ENCODE measurements at regions not wholly inside any gene's neighbourhood (a gene's known extent, or its start where the extent isn't known, plus 50 kb on each side); places are given as distances from the start of the nearest gene placed in this dataset.

DNA sequence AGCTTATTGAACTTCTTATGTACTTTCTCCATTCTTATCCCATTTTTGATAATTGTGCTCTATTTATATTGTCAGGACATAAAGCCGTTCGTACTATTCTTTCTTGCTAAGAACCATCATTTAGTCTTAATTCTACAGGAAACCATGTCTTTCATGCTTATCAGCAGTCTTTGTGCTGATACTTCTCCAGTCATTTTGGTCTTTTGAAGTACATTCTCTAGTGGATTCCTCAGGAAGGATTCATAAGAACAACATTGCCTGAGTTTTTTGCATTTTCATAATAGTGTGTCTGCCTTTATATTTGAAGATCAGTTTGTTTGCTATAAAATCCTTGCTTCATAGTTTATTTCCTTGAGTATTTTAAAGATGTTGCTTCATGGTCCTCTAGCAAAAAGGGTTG lies 126.6 kb upstream of the NEO1 start:
- TF ChIP-seq, protein P1, sequence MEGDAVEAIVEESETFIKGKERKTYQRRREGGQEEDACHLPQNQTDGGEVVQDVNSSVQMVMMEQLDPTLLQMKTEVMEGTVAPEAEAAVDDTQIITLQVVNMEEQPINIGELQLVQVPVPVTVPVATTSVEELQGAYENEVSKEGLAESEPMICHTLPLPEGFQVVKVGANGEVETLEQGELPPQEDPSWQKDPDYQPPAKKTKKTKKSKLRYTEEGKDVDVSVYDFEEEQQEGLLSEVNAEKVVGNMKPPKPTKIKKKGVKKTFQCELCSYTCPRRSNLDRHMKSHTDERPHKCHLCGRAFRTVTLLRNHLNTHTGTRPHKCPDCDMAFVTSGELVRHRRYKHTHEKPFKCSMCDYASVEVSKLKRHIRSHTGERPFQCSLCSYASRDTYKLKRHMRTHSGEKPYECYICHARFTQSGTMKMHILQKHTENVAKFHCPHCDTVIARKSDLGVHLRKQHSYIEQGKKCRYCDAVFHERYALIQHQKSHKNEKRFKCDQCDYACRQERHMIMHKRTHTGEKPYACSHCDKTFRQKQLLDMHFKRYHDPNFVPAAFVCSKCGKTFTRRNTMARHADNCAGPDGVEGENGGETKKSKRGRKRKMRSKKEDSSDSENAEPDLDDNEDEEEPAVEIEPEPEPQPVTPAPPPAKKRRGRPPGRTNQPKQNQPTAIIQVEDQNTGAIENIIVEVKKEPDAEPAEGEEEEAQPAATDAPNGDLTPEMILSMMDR (IDR thresholded peaks at IDR 0.05; ENCODE audit: low read depth, low read length, missing input control): no peak
- TF ChIP-seq, protein P2, sequence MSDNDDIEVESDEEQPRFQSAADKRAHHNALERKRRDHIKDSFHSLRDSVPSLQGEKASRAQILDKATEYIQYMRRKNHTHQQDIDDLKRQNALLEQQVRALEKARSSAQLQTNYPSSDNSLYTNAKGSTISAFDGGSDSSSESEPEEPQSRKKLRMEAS (IDR thresholded peaks at IDR 0.05): no peak
- TF ChIP-seq HNF4A (conservative IDR thresholded peaks at IDR 0.05): no peak
- no peak for TF ChIP-seq JUND (IDR thresholded peaks at IDR 0.05)
- no peak for TF ChIP-seq EGR1 (IDR thresholded peaks at IDR 0.05; ENCODE audit: low read depth in 2 of 2)
- TF ChIP-seq, protein P3, sequence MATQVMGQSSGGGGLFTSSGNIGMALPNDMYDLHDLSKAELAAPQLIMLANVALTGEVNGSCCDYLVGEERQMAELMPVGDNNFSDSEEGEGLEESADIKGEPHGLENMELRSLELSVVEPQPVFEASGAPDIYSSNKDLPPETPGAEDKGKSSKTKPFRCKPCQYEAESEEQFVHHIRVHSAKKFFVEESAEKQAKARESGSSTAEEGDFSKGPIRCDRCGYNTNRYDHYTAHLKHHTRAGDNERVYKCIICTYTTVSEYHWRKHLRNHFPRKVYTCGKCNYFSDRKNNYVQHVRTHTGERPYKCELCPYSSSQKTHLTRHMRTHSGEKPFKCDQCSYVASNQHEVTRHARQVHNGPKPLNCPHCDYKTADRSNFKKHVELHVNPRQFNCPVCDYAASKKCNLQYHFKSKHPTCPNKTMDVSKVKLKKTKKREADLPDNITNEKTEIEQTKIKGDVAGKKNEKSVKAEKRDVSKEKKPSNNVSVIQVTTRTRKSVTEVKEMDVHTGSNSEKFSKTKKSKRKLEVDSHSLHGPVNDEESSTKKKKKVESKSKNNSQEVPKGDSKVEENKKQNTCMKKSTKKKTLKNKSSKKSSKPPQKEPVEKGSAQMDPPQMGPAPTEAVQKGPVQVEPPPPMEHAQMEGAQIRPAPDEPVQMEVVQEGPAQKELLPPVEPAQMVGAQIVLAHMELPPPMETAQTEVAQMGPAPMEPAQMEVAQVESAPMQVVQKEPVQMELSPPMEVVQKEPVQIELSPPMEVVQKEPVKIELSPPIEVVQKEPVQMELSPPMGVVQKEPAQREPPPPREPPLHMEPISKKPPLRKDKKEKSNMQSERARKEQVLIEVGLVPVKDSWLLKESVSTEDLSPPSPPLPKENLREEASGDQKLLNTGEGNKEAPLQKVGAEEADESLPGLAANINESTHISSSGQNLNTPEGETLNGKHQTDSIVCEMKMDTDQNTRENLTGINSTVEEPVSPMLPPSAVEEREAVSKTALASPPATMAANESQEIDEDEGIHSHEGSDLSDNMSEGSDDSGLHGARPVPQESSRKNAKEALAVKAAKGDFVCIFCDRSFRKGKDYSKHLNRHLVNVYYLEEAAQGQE (IDR thresholded peaks at IDR 0.05): no peak
- TF ChIP-seq HNF4G (IDR thresholded peaks at IDR 0.05): no peak
- TF ChIP-seq, protein P4, sequence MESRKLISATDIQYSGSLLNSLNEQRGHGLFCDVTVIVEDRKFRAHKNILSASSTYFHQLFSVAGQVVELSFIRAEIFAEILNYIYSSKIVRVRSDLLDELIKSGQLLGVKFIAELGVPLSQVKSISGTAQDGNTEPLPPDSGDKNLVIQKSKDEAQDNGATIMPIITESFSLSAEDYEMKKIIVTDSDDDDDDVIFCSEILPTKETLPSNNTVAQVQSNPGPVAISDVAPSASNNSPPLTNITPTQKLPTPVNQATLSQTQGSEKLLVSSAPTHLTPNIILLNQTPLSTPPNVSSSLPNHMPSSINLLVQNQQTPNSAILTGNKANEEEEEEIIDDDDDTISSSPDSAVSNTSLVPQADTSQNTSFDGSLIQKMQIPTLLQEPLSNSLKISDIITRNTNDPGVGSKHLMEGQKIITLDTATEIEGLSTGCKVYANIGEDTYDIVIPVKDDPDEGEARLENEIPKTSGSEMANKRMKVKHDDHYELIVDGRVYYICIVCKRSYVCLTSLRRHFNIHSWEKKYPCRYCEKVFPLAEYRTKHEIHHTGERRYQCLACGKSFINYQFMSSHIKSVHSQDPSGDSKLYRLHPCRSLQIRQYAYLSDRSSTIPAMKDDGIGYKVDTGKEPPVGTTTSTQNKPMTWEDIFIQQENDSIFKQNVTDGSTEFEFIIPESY (IDR thresholded peaks at IDR 0.05): no peak
- no peak for TF ChIP-seq SP1 (IDR thresholded peaks at IDR 0.05)
- TF ChIP-seq RAD21 (IDR thresholded peaks at IDR 0.05): no peak
